GM12873 (cell line): ENCODE measurements at regions not wholly inside any gene's neighbourhood (a gene's known extent, or its start where the extent isn't known, plus 50 kb on each side); places are given as distances from the start of the nearest gene placed in this dataset.

Source experiments
- TF ChIP-seq, protein P1 (sequence below): IDR thresholded peaks from 2 replicates; pipeline ENCODE4 v1.5.1; 2012; ENCODE audit warnings: low read depth, mild to moderate bottlenecking, moderate library complexity, low read length, control low read depth; ENCODE audit not compliant: insufficient read depth; ENCODE audit errors: missing control alignments

DNA sequence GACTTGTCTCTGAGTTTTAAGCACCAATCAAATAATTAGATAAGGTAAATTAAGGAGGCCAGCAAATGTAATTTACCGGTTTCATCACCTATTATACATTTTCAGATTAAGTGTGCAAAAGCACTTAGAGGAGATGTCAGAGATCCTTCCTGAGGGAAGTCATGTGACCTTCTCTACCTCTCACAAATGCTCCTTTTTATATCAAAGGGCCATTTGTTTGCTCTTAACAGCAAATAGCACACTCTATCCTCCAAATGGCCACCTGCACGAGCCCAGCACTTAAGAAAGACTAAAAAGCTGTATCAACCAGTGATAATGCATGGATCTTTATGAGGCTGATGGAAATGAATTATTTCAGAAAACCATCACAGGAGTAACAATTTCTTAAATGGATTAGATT lies 149.4 kb downstream of the ELOVL4 start:
- TF ChIP-seq, protein P1, sequence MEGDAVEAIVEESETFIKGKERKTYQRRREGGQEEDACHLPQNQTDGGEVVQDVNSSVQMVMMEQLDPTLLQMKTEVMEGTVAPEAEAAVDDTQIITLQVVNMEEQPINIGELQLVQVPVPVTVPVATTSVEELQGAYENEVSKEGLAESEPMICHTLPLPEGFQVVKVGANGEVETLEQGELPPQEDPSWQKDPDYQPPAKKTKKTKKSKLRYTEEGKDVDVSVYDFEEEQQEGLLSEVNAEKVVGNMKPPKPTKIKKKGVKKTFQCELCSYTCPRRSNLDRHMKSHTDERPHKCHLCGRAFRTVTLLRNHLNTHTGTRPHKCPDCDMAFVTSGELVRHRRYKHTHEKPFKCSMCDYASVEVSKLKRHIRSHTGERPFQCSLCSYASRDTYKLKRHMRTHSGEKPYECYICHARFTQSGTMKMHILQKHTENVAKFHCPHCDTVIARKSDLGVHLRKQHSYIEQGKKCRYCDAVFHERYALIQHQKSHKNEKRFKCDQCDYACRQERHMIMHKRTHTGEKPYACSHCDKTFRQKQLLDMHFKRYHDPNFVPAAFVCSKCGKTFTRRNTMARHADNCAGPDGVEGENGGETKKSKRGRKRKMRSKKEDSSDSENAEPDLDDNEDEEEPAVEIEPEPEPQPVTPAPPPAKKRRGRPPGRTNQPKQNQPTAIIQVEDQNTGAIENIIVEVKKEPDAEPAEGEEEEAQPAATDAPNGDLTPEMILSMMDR: no peak

DNA sequence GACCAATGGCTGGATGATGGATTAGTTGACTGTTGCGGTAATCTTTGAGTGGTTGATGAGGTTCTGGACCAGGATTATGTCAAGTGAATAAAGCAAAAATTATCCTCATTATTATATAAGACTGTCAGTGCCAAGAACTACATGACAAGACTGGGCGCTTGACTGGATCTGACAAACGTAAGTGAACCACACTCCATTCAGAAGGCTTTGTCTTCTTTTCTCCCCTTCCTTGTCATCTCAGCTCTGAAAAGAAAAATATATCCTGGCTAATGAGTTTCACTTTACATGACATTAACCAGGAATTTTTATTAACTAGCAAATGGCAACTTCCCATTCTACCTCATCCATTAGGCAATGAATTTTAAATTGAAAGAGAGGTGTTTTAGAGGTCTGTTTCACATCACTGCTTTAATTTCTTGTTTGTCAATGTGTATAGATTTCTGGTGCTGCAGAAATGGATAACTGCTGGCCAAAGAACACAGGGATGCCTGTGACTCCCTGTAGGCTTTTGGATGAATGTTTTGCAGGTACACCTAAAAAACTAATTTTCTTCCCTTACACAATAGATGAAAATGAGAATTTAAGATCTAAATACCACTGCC lies 150.1 kb downstream of the ELOVL4 start:
- TF ChIP-seq, protein P1: no peak

DNA sequence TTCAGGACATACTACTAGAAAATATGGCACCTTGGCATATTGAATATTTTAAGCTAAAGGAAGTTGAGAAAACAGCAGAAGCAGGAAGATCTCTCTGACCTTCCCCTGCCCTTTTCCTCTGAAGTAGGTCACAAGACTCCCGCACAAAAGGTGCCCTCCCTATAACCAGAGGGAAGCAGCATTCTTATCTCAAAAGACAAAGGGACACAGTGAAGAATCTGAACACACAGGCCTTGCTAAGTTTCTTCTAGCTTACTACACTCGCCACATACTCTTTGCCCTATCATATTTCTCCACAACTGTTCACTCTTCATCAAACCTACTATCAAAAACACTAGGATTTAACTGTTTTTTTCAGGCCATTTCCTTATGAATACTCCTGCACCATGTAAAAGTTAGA lies 151.2 kb downstream of the ELOVL4 start:
- TF ChIP-seq, protein P1: no peak

DNA sequence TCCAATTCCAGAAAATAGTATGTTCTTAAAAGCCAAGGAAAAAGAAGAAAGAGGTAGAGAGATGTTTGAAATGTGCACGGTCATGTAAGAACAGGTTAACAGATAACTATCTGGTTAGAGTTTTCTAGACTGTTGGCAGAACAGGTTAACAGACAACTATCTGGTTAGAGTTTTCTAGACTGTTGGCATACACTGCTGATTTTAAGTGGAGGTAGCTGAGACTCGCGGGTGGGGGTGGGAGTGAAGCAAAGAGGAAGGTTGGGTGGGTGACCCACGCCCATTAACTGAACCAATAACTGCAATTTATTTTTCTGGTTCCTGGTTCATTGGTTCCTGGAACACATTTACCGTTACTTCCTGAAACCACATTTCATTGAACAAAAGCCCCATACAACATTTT lies 157.5 kb downstream of the ELOVL4 start:
- TF ChIP-seq, protein P1: no peak

DNA sequence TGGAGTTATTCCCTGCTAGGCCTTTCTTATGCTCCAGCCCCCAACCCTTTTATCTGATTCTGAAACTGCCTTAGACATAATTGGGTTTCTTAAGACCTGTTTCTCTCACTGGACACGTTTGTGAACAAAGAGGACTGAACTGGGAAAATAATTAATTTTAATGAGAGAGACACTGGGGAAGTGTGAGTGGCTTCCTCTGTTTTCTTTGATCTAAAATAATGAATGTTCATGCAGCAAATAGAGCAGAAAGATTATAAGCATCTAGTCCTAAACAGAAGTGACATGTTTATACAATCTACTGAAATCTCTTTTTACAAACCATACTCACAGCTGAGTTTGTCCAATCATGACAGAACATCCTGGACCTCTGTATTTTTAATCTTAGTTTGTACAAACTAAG lies 157.6 kb downstream of the SH3BGRL2 start:
- TF ChIP-seq, protein P1: no peak

DNA sequence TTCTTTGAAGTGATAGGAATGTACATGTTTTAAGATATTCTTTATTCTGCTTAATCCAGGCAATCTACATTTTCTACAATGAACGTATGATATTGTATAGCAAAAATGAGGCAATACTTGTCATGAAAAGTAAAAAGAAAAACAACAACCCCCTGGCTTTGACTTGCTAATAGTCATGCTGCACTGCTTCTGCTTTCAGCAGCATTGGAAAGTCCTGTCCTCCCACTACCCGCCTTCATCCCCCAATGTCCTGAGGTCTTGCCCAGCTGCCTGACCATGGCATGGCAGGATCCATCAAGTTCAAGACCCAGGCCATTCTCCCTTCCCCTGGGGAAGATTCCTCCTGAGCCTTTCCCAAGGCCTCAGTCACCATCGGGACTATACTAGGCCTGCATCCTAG lies 156.5 kb downstream of the SH3BGRL2 start:
- TF ChIP-seq, protein P1: no peak

DNA sequence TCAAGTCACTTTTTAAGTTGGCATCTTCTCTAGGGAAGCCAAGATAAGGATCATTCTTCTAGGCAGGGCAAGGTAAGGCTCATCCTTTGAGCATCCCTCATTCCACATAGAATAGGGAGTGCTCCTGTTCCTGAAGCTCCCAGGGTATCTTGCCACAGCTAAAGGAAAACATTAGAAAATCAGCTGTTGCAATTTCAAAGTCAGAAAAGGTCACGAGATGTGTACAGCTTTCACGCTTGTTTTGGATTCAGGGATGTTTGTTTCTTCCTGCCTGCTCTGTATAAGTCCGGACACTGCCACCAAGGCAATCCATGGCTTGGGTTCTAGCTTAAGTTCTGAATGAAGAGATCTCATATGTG lies 153.2 kb downstream of the SH3BGRL2 start:
- TF ChIP-seq, protein P1: no peak
